GM19324 (cell line): ENCODE measurements at regions not wholly inside any gene's neighbourhood (a gene's known extent, or its start where the extent isn't known, plus 50 kb on each side); places are given as distances from the start of the nearest gene placed in this dataset.
A peak's percentile ranks its signal among the peaks of the same experiment; 100 is the strongest.
"Not testable (repeated sequence)": the region's sequence is repeated elsewhere in the genome, so short reads cannot be mapped to it uniquely, and the experiment has no call there.

Experiments used
- ATAC-seq: cut with Tn5 transposase; IDR thresholded peaks from one replicate; pipeline ENCODE4 v1.9.1; 2021; ENCODE audit warnings: mild to moderate bottlenecking, moderate library complexity; ENCODE audit not compliant: unreplicated experiment, low FRiP score

GRCh38 chr1:178572604-178573003 is 59.7 kb downstream of the TEX35 start:
- ATAC-seq = no peak

- no peak for ATAC-seq
Observed at GRCh38 chr1:178573330-178573729, 60.4 kb downstream of the TEX35 start.

DNA sequence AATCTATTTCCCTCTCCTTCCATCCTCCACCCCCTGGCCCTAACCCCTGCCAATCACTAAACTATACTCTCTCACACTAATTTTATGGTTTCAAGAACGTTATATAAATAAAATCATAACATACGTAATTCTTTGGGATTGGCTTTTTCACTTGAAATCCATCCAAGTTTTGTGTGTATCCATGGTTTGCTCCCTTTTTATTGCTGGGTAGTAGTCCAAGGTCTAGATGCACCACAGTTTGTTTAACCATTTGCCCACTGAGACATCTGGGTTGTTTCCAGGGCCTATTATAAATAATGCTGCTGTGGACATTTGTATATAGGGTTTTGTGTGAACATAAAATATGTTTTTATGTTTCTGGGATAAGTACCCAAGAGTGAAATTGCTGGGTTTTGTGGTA is 61.4 kb downstream of the TEX35 start:
- no peak for ATAC-seq

GRCh38 chr1:178575611-178576361 is 62.9 kb downstream of the TEX35 start:
- no peak for ATAC-seq

GRCh38 chr1:178576841-178577240 is 63.9 kb downstream of the TEX35 start:
- ATAC-seq = no peak

- no peak for ATAC-seq
Observed at GRCh38 chr1:178577882-178578281, 65.0 kb downstream of the TEX35 start.

GRCh38 chr1:178578541-178578940 is 65.6 kb downstream of the TEX35 start:
- ATAC-seq = no peak

DNA sequence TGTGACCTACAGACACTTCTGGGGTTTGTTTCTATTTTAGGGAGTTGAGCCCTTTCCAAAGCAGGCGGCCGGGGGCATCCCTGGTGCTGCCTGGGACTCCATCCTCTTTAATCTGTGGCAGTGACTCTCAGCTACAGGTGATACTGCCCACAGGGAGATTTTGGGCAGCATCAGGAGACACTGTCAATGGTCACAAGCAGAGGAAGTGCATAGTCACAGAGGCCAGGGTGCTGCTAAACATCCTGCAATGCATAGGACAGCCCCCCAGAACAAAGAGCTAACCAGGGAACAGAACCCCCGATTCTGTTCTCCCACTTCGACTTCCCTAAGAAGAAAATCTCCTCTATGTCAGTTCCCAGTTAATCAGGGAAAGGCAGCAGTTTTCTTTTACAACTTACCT is 66.2 kb downstream of the TEX35 start:
- ATAC-seq = no peak

- no peak for ATAC-seq
Observed at GRCh38 chr1:178579562-178579961, 66.7 kb downstream of the TEX35 start.

DNA sequence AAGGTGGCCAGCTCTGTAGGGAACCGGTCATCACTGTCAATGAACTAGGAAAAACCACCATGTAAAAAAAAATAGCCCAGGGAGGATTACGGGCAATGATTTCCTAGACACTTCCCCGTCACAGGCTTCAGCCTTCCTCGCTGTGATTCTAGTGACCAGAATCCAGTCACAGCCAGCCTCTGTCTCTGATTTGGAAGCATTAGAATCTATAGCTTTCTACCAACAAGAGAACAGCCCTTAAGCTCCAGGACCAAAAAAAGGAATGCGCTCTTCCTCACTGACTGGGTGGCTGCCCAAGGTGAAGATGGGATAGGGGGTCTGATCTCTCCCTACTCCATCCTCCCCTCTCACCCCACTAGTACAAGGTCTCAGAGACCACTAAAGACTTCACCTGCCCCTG is 67.2 kb downstream of the TEX35 start:
- ATAC-seq = no peak

DNA sequence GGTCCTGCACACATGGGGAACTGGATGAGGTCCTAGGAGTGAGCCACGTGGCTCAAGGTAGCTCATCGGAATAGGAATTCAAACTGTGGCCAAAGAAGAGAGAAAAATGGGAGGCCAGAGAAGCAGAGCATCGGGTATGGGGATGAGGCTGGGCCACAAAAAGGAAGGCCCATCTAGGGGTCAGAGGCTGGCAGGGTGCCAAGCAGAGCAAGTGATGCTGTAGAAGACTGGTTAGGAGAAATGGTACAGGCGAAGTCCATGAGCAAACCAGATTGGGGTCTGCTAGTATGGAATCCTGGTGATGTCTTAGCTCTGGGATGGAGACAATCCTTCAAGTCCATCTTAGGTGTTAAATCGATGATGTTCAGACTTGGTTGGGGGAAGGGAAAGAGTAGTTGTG is 68.0 kb downstream of the TEX35 start:
- ATAC-seq = peak; percentile 1

DNA sequence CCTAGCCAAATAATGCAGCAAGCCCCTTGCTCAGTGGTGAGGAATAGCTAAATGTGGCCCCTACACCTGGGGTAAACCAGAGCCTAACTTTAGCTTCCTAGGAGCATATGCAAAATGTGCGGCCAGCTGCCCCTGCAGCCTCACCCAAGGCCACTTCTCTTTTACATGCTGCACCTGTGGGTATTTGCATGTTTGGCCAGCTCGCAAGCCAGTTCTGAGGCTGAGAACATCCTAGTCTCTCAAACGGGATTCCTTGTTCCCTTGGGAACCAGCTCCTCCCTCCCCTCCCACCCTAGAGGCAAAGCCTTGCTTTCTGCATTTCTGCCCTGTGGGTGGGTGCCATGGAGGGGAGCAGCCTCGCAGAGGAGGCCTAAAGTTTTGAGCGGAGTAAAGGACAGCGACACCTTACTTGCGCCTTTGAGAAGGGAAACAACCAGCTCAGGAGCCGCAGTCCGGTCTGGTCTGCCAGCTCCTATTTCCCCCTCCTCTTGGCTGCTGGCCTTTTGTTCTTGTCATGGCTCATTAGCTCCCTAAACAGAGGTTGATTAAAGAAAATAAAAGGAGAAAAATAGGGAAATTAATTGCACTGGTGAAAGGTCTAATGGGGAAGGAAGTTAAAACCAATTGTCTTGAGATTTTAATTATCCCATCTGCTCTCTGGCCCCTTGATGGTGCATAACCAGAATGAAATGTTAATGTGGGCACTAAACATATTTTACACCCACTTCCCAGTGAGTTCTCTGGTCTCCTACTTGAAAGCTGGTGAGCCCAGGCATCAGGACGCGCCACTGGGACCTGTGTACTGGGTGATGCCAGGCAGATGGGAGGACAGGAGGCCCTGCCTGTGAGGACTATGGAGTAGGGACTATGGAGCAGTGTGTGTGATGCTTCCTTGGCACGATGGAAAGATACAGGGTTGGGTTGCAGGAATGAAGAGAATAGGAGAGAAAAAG is 68.7 kb downstream of the TEX35 start:
- ATAC-seq = peak; percentile 87

DNA sequence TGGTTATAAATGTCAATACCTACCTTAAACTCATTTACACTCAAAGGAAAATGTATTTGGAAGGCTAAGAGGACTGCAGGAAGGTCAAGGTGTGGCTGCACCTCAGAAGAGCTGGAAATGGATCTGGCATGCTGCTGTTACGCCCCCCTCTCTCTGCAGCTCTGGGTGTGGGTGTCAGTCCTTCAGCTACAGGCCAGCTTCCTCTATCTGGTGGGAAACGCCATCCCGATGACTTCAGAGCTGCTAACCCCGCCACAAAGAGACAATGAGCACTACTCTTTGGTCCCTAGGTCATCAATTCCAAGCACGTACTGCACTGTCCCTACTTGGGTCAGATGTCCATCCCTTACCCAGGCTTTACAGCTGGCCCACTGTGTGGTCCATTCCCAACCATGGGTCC is 74.2 kb downstream of the TEX35 start:
- ATAC-seq = no peak

DNA sequence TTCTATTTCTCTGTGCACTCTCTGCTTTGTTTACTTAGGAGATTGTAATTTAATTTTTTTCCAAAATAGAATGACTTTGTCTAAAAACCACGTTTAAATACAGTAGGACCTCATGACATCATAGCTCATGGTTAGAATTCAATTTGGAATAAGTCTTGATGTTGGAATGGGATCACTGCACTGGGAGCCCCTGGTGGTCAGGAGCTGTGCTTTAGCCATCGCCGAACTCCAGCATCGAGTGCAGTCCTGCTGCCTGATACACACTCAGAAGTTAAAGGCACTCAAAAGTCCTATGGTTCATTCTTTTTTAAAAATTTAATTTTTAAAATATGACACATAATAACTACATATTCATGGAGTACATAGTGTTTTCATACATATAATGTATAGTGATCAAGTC is 75.1 kb downstream of the TEX35 start:
- ATAC-seq = no peak

- not testable (repeated sequence) for ATAC-seq
Observed at GRCh38 chr1:178589042-178589441, 76.1 kb downstream of the TEX35 start.

DNA sequence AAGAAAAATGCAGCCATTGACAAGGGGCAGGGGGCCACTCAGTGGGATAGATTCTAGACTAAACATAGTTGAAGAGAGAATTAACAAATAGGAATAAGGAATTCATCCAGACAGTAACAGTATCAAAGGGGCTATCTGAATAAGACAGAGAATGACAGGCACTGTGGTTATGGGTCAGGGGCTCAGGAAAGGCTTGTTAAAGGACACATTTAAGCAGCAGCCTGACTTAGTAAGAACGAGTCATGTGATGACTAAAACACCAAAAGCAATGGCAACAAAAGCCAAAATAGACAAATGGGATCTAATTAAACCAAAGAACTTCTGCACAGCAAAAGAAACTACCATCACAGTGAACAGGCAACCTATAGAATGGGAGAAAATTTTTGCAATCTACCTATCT is 78.9 kb downstream of the TEX35 start:
- ATAC-seq = not testable (repeated sequence)

GRCh38 chr1:178593515-178593914 is 80.6 kb downstream of the TEX35 start:
- ATAC-seq = no peak

DNA sequence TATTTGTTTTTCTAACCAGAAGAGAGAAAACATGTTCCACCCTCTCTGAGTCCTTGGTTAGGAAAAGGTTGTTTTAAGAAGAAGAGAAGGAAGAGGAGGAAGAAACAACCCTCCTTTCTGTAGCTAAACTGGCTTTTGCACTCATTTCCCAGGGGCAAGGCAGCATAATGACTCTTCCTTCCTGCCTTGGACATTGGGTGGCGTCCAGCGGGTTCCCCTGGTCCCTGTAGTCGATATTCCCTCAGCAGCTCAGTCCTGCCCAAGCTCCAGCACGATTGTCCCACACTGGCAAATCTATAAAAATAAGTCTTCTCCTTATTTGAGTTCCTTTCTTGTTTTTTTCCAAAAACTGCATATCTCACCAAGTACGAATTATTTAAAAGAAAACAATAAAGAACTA is 81.2 kb downstream of the TEX35 start:
- ATAC-seq = no peak

DNA sequence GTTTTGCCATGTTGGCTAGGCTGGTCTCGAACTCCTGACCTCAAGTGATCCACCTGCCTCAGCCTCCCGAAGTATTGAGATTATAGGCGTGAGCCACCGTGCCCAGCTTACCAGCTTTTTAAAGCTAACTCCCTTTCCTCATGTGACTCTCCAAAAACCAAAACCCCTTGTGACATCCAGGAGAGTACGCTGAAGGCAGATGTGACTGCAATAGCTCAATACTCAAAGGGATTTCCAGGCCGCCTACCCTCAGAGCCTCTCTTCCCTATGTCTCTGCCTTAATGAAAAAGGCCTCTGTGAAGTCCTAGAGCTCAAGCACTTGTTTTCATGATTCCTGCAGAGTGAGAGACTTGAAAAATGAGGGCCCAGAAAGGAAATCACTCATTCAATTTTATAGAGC is 82.6 kb downstream of the TEX35 start:
- no peak for ATAC-seq

- no peak for ATAC-seq
Observed at GRCh38 chr1:178599087-178599486, 86.2 kb downstream of the TEX35 start.

GRCh38 chr1:178599745-178600144 is 86.8 kb downstream of the TEX35 start:
- ATAC-seq = no peak

- ATAC-seq = no peak
Observed at GRCh38 chr1:178603926-178604325, 91.0 kb downstream of the TEX35 start.
